OCI-LY7 (cell line): ENCODE measurements at regions not wholly inside any gene's neighbourhood (a gene's known extent, or its start where the extent isn't known, plus 50 kb on each side); places are given as distances from the start of the nearest gene placed in this dataset.

ENCODE experiments used
- CTCF ChIP-seq: fragments of 200-600 bp; sonication (generic); conservative IDR thresholded peaks from 2 replicates; pipeline ENCODE4 v1.5.1; 2014; ENCODE audit warnings: mild to moderate bottlenecking, antibody characterized with exemption, low read length, moderate library complexity, mixed read lengths
- EZH2phosphoT487 ChIP-seq: fragments of 200-600 bp; sonication (generic); IDR thresholded peaks from 2 replicates; pipeline ENCODE4 v1.6.1; 2018; ENCODE audit warnings: low read depth, borderline replicate concordance, mild to moderate bottlenecking, mixed run types, antibody characterized with exemption, low read length, moderate library complexity, mixed read lengths

- TF ChIP-seq CTCF (no peak), EZH2phosphoT487 (no peak)
Observed at GRCh38 chr1:101532377-101532776, 295.6 kb downstream of the S1PR1 start.
